ENCODE measurements at regions not wholly inside any gene's neighbourhood (a gene's known extent, or its start where the extent isn't known, plus 50 kb on each side); places are given as distances from the start of the nearest gene placed in this dataset.

- no peak for DNase-seq
Observed at GRCh38 chr4:23332313-23332712, 557.5 kb downstream of the PPARGC1A start.

DNA sequence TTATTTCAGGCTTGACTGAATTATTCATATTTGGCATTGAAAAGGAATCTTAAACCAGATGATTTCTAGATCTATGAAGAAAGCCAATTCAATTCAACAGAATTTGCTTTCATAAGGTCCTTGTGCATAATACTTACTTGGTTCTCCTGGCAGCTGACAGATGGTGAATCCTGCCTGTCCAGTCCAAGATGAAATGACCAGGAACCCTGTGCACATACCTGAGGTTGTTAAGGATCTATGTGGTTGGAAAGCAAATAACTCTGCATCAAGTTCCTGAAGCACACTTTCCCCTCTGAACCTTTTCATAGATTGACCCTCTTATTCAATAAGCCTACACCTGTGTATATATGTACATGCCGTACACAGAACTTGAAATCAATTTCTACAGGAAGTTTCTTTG lies 562.7 kb downstream of the PPARGC1A start:
- no peak for DNase-seq

DNA sequence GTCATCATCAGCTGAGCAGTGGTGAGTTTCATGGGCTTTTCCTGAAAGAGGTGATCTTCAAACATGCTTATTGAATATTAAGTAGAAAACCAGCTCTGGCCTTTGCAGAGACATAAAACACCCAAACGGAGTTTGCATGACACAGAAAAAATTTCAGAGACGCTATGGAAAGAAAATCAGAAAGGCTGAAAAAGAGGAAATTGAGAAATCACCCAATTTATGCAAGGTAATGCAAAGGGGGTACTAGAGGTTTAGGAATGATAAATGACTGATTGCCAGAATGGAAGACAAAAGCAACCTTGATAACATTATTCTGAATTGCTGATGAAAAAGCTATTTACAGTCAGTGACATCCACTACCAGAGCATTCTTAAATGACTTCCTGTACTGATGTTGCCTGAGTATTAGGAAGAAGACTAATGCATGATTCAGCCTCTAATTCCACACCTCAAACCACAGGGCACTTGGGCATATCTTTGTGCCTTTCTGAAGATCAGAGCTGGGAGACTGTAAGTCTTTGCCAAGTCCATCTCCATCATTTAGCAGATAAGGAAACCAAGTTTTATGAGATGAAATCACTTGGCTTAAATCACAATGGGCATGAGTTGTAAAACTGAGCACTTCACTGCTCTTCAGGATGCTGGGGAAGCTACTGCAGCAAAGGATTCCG lies 565.7 kb downstream of the PPARGC1A start:
- no peak for DNase-seq

DNA sequence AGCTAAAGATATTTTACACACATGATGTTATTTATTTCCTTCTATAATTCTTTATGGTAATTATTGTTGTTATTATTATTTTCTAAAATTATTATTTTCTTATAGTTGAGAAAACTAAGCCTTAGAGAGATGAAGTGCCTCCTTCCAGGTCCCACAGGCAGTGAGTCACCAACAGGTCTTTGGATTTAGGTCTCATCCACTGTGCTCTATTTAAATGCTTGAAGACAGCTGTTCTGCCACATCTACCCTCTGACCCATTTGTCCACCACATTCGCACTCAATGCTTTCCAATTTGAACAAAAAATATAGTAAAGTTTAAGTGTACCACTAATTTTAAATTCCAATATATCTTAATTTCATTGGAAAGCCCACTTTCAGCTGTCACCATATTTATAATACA lies 566.4 kb downstream of the PPARGC1A start:
- no peak for DNase-seq

DNA sequence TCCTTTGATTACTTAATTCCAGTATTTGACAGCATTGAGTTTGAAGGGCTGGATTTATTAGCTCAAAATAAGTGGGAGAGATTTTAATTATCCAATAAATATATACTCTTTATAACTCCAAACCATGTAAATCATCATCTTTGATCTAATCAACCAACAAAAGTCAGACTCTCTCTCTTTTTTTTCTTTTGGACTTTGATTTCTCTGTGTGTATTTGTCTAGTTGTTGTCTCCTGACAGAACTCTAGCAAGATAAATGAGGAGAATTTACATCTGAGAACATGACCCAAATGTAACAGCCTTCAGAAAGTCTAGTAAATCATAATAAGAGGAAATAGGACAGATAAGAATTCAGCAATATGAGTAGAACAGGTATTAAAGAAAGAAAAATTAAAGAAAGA lies 567.1 kb downstream of the PPARGC1A start:
- DNase-seq, result no peak

DNA sequence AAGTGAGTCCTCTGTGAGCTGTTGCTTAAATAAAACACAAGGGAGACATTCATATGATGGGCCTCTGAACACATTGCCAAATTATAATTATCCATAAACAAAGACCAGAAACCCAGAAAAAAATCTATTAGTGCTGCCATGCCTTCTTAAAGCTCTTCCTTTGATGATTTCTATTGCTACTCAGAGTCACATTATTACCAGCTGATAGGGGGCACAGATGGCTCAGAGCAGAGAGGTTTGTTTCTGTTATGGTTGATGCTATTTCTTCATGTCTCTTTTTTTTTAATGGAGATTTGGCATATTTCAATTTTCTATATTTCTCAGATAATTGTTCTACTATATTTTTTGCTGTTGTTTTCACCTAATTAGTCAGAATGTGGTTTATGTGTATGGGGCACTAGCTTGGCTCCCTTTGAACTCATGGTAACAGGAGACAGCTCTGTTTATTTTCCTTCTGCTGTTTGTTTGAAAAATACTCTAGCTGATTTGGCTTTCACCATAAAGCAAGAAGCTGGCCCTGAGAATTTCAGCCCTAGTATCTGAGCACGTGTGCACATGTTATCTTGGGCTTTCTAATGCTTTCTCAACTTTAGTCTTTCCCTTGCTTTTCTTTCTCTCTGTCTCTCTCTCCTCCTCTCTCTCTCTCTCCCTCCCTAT lies 568.8 kb downstream of the PPARGC1A start:
- DNase-seq, result no peak

DNA sequence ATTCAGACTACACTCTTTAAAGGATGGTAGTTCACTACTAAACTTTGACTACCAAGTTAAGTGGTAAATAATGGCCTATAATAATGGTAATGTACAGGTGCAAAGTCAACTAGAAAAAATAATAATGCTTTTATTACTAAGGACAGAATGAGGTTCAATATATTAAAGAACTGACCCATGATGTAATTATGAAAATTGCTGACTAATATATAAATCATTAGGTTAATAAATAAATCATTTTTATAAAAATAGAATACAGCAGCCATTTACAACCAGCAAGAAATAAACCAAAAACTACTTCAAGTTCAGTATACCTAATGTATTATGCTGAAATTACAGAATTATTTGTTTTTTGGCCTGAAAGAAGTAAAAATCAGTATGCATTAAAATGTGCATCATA lies 577.2 kb downstream of the PPARGC1A start:
- no peak for DNase-seq

GRCh38 chr4:23311983-23312382 lies 577.9 kb downstream of the PPARGC1A start:
- no peak for DNase-seq

- DNase-seq, result peak in 1 of 5 experiments; percentile 2
Observed at GRCh38 chr4:23305026-23305425, 584.8 kb downstream of the PPARGC1A start.

DNA sequence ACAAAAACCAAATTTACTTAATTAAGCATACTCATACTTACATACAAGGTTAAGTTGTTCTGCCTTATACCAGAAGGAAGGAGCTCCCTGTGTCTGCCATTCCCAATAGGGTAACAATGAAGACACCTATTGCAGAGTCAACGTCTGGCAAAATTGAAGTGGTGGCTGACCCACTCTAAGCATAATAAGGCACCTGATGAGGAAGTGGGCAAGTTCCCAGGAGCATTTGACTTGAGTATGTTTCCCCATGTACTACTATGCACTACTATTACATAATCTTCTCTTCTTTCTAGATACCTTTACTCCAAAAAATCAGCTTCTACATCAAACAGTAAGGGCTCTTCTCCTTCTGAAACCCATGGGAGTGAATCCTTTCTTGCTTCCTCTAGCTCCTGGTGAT lies 591.5 kb downstream of the PPARGC1A start:
- DNase-seq, result no peak

DNA sequence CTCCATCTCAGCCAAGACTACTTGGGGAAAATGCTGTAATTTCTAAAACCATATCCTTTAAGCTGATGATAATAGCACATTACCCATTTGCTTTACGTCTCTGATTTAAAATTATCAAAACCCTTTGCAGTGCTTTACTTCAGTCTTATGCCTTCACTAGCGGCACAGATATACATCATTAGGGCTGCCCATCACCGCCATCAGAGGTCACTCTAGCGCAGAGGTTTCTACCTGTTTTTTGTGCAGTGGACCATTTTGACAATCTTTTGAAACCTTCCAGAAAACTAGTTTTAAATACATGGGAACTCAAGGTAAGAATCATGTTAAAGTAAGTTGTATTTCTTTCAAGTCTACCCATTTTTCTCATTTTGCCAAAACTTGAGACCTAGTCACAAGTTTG lies 592.5 kb downstream of the PPARGC1A start:
- DNase-seq, result no peak

DNA sequence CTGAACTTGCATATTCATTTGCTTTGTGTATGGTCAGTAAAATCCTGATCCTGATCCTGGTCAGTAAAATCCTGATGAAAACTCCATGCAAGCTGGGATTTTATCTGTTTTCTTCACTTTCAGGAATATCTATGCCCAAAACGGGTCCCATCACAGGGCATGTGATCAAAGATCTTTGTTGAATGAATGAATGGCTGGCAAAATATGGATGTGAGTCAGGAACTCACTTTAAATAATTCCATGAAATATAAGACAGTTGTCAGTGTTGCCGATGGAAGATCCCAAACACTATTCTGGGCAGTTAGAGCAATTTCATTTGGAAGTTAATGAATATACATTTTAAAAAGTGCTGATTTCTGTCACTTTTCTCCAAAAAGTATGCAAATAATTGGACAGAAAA lies 598.4 kb downstream of the GBA3 start:
- DNase-seq, result no peak

DNA sequence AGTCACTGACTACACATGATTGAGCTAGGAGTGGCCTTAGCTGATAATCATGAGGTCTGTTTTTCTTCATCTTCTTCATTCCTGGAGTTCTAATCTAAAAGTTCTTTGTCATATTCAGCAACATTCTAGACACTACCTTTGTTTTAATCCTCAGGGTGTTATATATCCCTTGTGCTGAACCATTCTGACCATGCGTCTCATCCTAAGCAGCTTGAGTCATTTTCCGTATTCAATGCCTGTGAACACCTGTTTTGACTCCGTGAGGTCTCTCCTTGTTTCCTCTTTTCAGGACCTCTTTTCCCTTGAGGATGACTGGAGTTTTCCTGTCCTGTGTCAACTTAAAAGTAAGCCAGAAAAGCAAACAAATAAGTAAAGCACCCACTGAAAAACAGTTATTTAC lies 597.9 kb downstream of the GBA3 start:
- DNase-seq, result no peak

GRCh38 chr4:23279377-23279986 lies 586.7 kb downstream of the GBA3 start:
- no peak for DNase-seq

GRCh38 chr4:23278845-23279244 lies 586.1 kb downstream of the GBA3 start:
- DNase-seq, result no peak

- no peak for DNase-seq
Observed at GRCh38 chr4:23276076-23276475, 583.3 kb downstream of the GBA3 start.

GRCh38 chr4:23269566-23269965 lies 576.8 kb downstream of the GBA3 start:
- DNase-seq, result no peak

- DNase-seq, result no peak
Observed at GRCh38 chr4:23268072-23268771, 575.5 kb downstream of the GBA3 start.

GRCh38 chr4:23266401-23266800 lies 573.7 kb downstream of the GBA3 start:
- no peak for DNase-seq

DNA sequence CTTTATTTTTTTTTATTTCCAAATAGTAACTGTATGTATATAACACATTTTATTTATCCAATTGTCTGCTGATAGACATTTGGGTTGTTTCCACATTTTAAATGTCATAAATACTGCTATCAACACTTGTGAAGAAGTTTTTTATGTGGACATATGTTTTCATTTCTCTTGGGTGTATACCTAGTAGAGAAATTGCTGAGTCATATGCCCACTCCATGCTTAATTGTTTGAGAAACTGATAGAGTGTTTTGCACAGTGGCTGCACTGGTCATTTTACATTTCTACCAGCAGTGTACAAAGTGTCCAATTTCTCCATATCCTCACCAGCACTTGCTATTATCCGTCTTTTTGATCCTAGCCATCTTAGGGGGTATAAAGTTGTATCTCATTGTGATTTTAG lies 567.8 kb downstream of the GBA3 start:
- no peak for DNase-seq

DNA sequence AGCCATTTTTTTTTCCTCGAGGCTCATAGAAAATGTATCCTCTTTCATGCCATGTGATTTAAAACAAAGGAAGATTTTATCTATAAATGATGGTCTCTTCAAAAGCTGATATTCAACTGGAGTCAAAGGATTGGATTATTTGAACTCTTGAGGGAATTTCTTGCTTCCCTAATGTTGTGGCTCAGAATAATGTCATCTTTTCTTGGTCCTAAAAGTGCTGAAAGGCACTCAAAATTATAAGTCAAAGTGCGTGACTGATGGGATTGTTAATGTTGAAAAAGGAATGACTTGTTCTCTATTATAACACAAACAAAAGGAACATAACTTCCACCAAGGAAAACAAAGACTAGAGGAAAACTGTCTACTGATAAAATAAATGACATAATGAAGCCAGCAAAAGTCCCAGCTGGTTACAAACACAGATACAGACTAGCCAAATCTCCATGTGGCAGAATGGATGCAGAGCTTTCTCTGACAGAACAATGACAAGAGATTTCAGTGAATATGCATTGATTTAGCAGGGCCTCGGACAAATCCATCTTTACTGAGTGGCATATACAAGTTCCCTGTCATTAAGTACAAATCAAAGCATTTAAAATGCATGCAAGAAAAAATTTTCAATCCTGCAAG lies 552.6 kb downstream of the GBA3 start:
- DNase-seq, result no peak

- no peak for DNase-seq
Observed at GRCh38 chr4:23242962-23243361, 550.2 kb downstream of the GBA3 start.

GRCh38 chr4:23241408-23241807 lies 548.7 kb downstream of the GBA3 start:
- no peak for DNase-seq

Measured in T-helper 2 cell (primary cell).